ENCODE measurements at regions not wholly inside any gene's neighbourhood (a gene's known extent, or its start where the extent isn't known, plus 50 kb on each side); places are given as distances from the start of the nearest gene placed in this dataset.

DNA sequence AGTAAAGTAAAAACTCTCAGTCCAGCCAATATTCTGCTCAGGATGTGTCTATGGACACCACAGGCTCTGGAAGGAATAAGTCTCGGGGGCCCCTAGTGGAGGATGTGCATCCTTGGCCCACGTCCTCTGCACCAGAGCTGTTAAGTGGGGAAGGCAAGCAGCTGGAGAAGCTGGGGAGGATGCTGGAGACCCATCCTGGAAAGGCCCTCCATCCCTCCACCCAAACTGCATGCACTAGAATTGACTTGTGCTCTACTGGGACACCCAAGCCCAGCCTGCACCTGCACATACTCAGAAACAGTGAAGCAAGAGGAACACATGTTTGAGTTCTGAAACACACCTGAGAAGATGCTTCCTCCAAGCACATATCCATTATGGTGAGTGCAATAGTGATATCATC is 307.8 kb downstream of the TSHZ3 start:
- Histone ChIP-seq H3K4me3 (no peak overlapping the region), H4K20me1 (replicated peaks; ENCODE audit: insufficient read depth) (no peaks in the 10 kb centered on the region), H3K27me3 (ENCODE audit: insufficient read depth) (no peaks in the 10 kb centered on the region), H3K4me1 (ENCODE audit: insufficient read depth) (no peaks in the 10 kb centered on the region), H3K9me2 (ENCODE audit: insufficient read depth) (peaks cover 3% of the 10 kb centered on the region; the same call in 1 of the 2 replicates), H3K4me2 (no peak overlapping the region), H3K79me2 (replicated peaks; ENCODE audit: insufficient read depth) (no peaks in the 10 kb centered on the region), H2AFZ (no peak overlapping the region), H3F3A (replicated peaks; ENCODE audit: low read depth) (no peaks in the 10 kb centered on the region), H3K36me3 (ENCODE audit: insufficient read depth) (no peaks in the 10 kb centered on the region), H3K27ac (ENCODE audit: low read depth) (no peak overlapping the region)
- H3K4me3 Mint-ChIP-seq = no peak overlapping the region
- H3K9me3 Mint-ChIP-seq = no peaks in the 10 kb centered on the region
- DNase-seq (ENCODE audit: low spot score) = no peak
- no peaks in the 10 kb centered on the region for H3K36me3 Mint-ChIP-seq (ENCODE audit: low read depth)
- TF ChIP-seq, protein P1, sequence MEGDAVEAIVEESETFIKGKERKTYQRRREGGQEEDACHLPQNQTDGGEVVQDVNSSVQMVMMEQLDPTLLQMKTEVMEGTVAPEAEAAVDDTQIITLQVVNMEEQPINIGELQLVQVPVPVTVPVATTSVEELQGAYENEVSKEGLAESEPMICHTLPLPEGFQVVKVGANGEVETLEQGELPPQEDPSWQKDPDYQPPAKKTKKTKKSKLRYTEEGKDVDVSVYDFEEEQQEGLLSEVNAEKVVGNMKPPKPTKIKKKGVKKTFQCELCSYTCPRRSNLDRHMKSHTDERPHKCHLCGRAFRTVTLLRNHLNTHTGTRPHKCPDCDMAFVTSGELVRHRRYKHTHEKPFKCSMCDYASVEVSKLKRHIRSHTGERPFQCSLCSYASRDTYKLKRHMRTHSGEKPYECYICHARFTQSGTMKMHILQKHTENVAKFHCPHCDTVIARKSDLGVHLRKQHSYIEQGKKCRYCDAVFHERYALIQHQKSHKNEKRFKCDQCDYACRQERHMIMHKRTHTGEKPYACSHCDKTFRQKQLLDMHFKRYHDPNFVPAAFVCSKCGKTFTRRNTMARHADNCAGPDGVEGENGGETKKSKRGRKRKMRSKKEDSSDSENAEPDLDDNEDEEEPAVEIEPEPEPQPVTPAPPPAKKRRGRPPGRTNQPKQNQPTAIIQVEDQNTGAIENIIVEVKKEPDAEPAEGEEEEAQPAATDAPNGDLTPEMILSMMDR (conservative IDR thresholded peaks at IDR 0.05; ENCODE audit: low read depth in 2 of 2) = no peak
- no peak for TF ChIP-seq POLR2AphosphoS5 (IDR thresholded peaks at IDR 0.05; ENCODE audit: low read depth)
- TF ChIP-seq ZNF331 (CRISPR knock-in tag; IDR thresholded peaks at IDR 0.05; ENCODE audit: low read depth) = no peak
- TF ChIP-seq, protein P2, sequence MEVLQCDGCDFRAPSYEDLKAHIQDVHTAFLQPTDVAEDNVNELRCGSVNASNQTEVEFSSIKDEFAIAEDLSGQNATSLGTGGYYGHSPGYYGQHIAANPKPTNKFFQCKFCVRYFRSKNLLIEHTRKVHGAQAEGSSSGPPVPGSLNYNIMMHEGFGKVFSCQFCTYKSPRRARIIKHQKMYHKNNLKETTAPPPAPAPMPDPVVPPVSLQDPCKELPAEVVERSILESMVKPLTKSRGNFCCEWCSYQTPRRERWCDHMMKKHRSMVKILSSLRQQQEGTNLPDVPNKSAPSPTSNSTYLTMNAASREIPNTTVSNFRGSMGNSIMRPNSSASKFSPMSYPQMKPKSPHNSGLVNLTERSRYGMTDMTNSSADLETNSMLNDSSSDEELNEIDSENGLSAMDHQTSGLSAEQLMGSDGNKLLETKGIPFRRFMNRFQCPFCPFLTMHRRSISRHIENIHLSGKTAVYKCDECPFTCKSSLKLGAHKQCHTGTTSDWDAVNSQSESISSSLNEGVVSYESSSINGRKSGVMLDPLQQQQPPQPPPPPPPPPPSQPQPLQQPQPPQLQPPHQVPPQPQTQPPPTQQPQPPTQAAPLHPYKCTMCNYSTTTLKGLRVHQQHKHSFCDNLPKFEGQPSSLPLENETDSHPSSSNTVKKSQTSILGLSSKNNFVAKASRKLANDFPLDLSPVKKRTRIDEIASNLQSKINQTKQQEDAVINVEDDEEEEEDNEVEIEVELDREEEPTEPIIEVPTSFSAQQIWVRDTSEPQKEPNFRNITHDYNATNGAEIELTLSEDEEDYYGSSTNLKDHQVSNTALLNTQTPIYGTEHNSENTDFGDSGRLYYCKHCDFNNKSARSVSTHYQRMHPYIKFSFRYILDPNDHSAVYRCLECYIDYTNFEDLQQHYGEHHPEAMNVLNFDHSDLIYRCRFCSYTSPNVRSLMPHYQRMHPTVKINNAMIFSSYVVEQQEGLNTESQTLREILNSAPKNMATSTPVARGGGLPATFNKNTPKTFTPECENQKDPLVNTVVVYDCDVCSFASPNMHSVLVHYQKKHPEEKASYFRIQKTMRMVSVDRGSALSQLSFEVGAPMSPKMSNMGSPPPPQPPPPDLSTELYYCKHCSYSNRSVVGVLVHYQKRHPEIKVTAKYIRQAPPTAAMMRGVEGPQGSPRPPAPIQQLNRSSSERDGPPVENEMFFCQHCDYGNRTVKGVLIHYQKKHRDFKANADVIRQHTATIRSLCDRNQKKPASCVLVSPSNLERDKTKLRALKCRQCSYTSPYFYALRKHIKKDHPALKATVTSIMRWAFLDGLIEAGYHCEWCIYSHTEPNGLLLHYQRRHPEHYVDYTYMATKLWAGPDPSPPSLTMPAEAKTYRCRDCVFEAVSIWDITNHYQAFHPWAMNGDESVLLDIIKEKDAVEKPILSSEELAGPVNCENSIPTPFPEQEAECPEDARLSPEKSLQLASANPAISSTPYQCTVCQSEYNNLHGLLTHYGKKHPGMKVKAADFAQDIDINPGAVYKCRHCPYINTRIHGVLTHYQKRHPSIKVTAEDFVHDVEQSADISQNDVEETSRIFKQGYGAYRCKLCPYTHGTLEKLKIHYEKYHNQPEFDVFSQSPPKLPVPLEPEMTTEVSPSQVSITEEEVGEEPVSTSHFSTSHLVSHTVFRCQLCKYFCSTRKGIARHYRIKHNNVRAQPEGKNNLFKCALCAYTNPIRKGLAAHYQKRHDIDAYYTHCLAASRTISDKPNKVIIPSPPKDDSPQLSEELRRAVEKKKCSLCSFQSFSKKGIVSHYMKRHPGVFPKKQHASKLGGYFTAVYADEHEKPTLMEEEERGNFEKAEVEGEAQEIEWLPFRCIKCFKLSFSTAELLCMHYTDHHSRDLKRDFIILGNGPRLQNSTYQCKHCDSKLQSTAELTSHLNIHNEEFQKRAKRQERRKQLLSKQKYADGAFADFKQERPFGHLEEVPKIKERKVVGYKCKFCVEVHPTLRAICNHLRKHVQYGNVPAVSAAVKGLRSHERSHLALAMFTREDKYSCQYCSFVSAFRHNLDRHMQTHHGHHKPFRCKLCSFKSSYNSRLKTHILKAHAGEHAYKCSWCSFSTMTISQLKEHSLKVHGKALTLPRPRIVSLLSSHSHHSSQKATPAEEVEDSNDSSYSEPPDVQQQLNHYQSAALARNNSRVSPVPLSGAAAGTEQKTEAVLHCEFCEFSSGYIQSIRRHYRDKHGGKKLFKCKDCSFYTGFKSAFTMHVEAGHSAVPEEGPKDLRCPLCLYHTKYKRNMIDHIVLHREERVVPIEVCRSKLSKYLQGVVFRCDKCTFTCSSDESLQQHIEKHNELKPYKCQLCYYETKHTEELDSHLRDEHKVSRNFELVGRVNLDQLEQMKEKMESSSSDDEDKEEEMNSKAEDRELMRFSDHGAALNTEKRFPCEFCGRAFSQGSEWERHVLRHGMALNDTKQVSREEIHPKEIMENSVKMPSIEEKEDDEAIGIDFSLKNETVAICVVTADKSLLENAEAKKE (CRISPR knock-in tag; IDR thresholded peaks at IDR 0.05) = no peak
- TF ChIP-seq, protein P3, sequence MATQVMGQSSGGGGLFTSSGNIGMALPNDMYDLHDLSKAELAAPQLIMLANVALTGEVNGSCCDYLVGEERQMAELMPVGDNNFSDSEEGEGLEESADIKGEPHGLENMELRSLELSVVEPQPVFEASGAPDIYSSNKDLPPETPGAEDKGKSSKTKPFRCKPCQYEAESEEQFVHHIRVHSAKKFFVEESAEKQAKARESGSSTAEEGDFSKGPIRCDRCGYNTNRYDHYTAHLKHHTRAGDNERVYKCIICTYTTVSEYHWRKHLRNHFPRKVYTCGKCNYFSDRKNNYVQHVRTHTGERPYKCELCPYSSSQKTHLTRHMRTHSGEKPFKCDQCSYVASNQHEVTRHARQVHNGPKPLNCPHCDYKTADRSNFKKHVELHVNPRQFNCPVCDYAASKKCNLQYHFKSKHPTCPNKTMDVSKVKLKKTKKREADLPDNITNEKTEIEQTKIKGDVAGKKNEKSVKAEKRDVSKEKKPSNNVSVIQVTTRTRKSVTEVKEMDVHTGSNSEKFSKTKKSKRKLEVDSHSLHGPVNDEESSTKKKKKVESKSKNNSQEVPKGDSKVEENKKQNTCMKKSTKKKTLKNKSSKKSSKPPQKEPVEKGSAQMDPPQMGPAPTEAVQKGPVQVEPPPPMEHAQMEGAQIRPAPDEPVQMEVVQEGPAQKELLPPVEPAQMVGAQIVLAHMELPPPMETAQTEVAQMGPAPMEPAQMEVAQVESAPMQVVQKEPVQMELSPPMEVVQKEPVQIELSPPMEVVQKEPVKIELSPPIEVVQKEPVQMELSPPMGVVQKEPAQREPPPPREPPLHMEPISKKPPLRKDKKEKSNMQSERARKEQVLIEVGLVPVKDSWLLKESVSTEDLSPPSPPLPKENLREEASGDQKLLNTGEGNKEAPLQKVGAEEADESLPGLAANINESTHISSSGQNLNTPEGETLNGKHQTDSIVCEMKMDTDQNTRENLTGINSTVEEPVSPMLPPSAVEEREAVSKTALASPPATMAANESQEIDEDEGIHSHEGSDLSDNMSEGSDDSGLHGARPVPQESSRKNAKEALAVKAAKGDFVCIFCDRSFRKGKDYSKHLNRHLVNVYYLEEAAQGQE (IDR thresholded peaks at IDR 0.05; ENCODE audit: unreplicated experiment) = no peak
- TF ChIP-seq EZH2phosphoT487 (IDR thresholded peaks at IDR 0.05; ENCODE audit: unreplicated experiment) = no peak
- no peak for ATAC-seq
- H3K27ac Mint-ChIP-seq = no peak overlapping the region
- no peaks in the 10 kb centered on the region for H3K27me3 Mint-ChIP-seq (ENCODE audit: insufficient read depth, low read depth, poor library complexity)
- no peaks in the 10 kb centered on the region for H3K4me1 Mint-ChIP-seq
